HG03460 (cell line): ENCODE measurements at regions not wholly inside any gene's neighbourhood (a gene's known extent, or its start where the extent isn't known, plus 50 kb on each side); places are given as distances from the start of the nearest gene placed in this dataset.

Experiments
- ATAC-seq: cut with Tn5 transposase; IDR thresholded peaks from one replicate; pipeline ENCODE4 v1.9.1; 2021; ENCODE audit not compliant: unreplicated experiment

DNA sequence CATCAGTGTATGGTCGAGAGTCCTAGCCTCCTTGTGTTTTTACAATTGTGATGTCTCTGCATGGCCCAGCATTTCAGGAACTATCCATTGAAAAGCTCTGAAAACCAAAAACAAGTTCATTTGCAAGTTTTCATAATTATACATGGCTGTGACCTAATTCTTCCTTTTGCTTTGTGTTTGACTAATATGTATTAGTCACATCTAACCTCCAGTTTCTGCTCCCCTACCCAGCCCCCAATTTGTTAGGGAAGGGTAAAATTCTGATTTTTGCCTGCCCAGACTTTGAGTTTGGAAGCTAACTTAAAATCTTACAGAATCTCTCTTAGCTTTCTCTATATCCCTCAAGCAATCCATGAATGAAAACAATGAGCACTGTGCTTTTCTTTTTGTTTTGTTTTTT, 128.2 kb upstream of the SEMA6A start:
- ATAC-seq, result no peak

DNA sequence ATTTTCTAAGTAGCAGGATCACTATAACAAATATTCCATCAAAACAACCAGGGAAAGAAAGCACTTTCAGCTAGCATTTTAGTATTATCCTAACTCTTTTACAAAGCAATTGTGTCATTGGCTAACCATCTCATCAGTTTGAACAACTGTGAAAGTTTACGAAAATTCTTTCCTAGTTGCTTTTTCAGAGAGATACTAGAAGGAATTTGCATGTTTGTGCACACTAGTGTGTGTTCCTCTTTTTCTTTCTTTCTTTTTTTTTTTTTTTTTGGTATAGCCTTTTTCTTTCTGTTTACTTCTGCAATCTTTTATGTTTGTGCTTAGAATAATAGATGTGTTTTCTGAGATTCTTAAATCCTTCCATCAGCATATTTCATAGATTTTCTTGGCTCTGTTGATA, 124.7 kb upstream of the SEMA6A start:
- ATAC-seq, result no peak

DNA sequence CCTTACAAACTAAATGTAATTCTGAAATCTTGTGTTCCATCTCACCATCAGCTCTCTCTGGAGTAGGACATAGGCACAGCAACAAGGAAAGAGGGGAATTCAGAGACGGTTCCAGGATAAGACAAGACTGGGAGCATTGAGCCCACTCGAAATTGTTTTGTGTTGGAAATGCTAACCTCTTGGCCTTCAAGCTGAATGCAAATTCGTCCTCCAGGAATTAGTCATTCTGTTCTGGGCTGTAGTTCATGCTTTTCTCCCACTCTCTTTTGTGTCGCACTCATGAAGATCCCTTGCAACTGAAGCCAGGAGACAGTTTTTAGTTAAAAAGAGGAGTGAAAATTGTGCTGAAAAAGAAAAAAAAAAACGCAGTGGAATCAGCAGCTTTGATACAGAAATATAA, 121.7 kb upstream of the SEMA6A start:
- ATAC-seq, result no peak

DNA sequence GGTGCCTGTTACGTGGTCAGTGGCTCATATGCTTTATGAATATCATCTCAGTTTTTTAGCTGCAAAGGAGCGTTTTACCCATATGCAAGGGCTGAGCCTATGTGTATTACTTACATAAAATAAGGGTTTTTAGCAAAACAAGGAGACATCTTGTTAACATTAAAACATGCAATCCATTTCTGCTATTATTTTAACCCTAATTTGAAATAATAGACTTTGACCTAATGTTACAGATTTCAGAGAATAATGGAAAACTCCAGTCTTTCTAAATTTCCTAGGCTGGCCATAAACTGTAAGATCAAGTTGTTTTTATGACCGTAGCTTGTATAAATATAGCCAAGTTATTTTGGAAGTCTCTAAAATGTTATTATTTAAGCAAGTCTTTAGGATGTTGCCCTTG, 121.1 kb upstream of the SEMA6A start:
- ATAC-seq, result no peak

DNA sequence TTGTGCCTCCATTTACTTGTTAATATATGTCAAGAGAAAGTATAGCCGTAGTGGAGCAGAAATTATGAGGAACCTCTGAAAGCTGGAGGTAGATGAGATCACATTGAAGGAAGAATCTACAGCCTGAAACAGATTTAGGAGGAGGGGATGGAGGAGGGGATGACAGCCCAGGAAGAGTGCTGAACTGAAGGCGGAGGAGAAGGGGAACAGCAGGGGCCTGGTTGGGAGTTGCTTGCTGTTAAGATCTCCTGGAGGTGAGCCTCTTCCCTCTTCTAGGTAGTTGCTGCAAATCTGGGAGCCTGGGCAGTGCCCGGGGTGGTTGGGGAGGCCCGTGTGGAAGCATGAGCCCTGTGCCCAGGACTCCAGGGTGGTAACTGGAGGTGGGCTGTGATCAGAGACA, 111.8 kb upstream of the SEMA6A start:
- ATAC-seq, result no peak

DNA sequence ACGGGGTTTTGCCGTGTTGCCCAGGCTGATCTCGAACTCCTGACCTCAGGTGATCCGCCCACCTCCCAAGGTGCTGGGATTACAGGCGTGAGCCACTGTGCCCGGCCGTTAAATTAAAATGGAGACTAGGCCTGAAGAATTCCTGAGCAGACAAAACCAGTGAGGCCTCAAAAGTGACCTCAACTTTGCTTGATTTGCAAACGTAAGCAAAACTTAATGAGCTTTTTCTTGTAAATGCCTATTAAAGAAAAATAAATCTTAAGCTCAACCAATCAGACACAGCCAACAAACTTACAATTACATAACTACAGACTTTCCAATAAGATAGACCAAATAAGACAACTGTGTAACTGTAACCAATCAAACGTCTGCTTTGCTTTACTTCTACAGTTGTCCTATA, 111.3 kb upstream of the SEMA6A start:
- no peak for ATAC-seq

DNA sequence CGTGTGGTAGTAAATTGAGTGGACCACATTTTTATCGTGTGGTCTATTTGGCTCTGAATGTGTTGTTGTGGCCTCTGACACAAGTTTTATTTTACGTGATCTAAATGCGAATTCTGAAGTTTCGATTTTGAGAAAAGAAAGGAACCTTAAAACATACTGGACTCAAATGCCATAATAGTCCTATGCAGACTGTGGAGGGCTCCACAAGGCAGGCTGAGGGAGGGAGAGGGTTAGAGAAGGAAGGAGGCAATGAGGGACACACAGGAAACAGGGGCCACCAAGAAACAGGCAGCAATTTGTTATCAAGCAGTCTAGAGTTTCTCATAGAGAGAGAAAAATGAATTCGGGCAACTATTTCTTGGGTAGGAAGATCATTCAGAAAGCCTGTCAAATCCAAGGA, 110.4 kb upstream of the SEMA6A start:
- no peak for ATAC-seq

DNA sequence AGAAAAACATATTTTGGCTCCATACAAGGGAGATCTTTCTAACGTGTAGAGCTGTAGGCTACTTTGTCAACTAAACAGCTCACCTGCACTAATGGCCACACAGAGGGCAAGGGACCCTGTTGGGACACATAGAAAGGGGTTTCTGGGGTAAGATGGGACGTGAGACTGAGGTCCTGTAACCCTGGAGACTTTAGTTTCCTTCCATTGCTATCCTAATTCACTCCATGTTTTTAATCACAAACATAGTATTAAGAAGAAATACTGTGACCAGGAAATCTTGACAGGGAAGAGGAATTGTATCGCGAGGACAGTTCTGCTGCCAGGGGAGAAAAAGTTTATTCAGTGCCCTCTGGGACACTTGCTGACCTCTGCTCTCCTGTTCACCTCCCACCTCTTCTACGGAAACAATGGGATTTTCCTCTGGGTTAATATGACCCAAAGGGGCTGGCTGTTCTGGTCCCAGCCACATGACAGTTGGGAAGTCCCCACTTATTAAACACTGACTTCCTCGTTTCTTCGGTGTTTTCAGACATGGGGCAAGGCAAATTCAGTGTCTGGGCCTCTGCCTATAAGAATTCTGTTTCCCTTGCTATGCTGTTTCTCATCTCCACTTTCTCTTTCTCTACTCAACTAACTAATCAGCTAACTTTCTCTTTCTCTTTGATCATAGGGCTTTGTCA, 106.9 kb upstream of the SEMA6A start:
- peak; percentile 94 for ATAC-seq

DNA sequence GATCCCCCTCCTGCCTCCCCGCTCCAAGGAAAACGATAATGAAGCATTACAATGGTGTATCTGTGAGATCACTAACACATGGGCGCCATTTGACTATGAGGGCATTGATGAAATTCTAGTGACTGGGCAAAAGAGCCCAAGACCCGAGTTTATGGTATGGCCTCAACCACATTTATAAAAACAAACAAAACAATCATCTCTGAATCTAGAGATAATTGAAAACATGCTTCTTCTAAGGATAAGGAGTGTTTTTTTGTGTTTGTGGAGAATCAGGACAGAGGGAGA, 100.9 kb upstream of the SEMA6A start:
- ATAC-seq, result no peak

DNA sequence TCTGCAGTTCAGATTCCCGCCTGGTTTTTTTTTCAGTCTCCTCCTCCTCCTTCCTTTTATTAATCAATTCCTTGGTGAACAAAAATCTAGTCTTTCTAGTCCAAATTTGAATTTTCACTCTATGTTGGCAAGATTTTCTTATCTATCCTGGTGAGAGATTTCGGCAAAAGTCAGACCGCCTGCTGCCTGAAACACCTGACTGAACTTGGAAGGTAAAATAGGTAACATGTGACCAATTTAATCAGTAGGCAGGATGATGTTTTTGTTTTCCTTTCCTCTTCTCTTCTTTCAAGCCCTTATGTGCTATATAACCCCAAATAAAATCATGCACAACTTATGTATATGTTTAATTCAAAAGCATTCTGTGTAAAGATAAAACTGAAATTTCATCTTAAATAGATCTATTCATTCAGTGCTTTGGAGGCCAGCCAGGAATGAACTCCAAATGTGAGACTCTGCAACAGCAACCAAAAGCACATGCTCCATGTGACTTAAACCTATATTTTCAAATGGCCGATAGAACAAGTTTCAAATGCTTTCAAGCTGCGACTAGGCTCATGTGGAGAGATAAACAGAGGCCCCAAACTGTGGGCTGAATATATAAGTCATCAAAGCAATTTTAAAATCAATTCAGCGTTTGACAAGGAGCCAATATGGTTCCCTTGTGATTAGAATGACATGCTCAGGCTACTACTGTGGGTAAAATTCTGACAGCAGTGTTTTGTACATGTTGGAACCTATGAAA, 100.4 kb upstream of the SEMA6A start:
- ATAC-seq, result no peak

DNA sequence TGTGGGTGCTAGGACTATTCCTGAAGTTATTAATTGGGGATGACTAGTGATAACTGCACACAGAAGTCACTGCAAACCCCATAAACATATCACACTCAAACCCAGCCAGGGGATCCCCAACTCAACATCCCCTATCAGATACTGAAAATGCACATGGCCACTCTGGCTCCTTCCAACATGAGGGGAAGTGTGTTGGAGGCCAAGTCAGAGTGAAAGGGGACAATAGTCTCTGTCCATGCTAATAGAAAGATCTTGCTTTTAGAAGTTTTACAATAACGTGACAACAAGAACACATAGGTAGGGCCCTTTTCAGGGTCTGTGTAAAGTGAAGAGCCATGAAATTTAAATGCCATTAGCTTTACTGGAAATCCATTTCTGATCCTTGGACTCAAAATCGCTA, 98.8 kb upstream of the SEMA6A start:
- ATAC-seq, result no peak

DNA sequence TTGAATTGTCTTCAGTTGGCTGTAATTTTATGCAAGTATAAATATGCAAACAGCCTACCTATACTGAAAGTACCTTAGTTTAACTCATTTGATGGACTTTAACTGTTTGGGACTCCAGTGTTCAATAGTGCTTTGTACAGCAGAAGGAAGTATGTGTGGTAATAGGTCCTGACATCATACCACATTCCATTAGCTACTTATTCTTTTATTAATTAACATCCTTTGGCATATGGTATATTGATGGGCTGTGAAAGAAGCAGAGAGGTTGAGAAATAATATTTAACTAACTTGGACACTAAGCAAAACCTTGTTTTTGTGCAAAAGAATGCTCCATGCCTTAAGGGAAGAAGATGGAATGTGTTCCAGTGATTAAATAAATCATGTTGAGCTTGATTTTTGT, 97.6 kb upstream of the SEMA6A start:
- no peak for ATAC-seq

DNA sequence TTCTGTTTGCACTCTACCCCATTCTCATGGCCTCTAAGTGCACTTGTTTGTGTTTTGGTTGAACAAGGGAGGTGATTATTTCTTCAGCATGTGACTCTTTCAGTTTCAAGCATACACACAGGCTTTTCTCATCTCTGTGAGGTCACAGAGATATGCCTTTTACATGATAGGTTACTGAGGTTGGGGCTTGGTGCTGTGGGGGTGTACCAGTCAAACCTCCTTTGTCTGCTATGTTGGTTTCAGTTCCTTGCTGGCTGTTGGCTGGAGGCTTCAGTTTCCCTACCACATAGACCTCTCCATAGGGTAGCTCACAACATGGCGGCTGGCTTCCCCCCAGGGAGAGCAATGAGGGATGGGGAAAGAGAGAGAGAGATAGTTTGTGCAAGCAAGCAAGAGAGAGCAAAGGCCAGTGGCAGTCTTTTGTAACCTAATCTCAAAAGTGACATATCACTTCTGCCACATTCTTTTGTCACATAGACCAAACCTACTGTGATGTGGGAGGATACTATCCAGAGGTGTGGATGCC, 96.7 kb upstream of the SEMA6A start:
- ATAC-seq, result peak; percentile 96

DNA sequence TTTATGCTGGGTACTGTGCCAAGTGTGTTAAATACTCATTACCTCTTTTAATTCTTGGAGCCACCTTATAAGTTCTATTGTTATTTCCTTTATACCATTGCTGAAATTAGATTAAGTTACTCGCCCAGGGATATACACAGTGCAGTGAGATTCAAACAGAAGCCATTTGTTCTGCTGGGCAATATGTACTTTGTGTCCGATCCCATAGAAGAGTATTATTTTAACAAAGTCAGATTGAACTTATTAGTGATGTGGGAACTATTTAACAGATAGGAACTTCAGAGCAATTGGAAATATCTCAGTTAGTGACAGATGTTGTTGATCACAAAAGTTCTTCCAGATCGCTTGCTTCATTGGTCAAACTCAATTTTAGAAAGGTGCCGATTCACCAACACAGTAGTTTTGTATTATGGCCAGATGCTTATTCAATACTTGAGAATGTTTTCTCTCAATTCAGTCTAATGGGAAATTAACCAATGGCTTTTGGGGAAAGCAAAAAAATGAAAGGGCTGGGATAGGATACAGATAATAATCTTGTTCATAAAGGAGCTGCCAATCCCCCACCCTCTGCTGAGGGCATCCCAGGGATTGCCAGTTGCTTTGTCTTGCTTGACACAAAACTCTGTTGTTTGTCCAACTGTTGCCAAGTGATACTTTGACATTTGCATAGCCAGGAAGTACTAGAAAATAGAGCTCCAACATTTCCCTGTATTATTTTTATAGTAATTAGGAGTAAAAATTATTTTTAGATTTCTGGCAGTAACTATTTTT, 94.8 kb upstream of the SEMA6A start:
- ATAC-seq, result no peak

DNA sequence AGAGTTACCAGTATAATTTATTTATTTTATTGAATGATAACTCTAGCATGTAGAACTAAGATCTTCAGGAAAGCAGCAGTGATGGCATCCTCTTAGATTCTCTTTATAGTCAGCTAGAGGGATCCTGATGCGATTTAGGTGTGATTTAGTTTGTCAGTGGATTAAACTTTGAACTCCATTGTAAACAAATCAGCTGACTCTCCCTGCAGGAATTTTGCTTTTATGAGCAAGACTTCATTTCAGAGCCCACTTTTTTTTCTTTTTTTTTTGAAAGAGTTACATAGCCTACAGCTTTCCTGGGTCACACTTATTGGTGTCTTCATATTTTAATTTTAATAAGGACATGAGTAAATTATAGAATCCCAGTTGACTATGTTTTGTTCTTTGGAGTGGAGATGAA, 93.8 kb upstream of the SEMA6A start:
- no peak for ATAC-seq

DNA sequence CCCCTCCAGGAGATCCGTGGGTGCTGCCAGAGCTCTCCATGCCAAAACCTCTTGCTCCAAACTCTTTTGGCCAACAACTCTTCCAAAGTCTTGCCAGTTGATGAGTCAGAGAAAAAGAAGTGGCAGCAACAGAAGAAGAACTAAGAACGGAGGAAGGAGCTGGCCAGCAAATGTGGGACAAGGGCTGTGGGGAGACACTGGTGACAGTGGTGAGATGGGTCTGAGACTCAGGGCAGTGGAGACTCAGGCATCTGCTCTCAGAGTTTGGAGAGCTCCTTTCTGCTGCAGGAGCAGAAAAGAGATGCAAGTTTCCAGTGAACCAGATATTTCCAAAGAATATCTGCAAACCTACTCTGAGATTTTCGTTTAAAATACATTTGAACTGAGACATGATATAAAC, 92.3 kb upstream of the SEMA6A start:
- no peak for ATAC-seq

DNA sequence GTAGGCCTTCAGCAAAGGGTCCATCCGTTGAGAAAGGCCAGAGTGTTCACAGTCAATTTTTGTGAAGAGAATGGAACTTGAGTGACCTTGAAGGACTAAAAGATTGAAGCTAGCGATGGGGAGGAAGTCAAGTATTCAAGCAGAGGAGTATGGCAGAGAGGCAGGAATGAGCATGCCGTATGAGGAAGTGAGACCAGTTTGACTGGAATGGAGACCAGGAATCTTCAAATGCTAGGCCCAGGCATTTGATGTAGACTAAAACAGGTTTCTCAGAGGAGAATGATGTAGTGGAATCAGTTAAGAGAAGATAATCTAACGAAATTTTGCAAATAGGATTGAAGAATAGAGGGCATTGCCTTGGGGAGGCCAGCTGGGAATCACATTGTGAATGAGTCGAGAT, 90.4 kb upstream of the SEMA6A start:
- no peak for ATAC-seq

DNA sequence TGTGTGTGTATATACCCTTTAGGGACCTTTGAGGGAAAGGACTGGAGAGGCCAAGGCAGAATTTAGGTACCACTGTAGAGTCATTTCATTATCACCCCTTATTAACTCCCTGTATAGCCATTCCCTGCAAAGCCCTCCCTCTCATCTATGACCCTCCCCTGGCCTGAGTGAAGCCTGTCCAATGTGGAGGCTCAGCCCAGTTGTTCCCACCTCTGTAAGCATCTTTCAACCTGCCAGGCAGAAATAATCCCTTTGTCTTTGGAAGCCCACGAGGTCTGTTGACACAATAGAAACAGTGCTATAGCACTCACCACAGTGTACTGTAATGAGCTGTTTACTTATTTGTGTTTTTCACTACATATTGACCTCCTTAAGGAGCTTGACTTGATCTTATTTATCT, 88.5 kb upstream of the SEMA6A start:
- ATAC-seq, result no peak

DNA sequence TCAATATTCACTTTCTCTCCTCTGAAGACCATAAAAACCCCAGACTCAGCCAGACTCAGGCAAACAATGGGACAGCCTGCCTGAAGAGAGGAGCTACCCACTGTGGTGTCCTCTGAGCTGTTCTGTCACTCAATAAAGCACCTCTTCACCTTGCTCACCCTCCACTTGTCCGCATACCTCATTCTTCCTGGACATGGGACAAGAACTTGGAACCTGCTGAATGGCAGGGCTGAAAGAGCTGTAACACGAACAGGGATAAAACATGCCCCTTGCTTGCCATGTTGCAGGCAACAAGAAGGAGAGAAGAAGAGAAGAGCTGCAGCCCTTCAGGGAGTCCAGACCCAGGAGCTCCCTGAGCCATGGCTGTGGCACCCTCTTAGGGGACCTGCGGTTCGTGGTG, 86.8 kb upstream of the SEMA6A start:
- no peak for ATAC-seq

DNA sequence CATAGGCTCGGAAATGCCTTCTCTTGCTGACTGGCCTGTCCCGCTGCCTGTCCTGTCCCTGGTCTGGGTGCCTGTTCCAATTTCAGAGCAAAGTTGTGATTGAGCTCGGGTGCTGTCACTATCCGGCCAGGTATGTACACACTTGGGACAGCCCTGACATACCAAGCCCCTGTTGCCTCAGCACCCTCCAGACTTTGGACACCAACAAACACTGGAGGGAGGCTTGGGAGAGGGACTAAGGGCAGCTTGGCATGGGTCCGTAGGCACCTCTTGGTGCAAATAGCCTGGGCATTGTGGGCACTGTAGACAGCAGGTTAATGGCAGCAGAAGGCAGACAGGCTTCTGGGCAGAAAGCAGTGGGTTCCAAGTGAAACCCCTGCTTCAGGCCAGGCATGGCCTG, 86.3 kb upstream of the SEMA6A start:
- ATAC-seq, result no peak

DNA sequence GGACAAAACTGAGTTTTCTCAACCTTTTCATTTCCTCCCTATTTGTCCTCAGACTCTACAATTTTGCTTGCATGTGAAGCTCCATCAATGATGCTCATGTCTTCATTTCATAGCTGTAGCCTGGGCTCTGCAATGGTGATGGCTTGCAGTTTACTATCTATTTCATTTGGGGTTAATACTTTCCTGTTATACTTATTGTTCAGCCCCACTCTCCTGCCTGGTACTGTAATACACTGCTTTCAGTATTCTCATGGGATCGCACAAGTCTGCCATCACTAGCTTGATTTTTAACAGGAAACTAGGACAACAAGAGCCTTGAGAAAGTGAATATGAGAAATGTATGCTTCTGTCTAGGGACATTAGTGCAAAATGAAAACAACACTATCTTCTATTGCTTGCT, 84.2 kb upstream of the SEMA6A start:
- ATAC-seq, result no peak

DNA sequence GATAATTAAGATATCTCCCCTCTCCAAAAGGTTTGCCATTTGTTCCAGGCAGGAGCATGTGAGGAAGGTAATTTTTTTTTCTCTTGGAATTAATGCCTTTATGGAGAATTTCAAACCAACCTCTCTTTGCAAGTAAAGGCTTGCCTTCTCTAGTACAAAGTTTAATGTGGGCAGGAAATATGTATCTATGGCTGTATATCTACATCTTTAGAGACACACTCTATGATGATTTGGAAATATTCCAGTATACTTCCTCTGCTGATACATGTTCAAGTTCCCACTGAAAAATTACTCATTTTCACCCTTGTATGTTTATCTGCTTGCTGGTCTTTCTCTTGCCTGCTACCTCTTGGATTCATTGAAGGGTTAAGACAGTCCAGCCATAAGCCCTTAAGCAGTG, 83.5 kb upstream of the SEMA6A start:
- no peak for ATAC-seq
